WTC11 (cell line): ENCODE measurements at regions not wholly inside any gene's neighbourhood (a gene's known extent, or its start where the extent isn't known, plus 50 kb on each side); places are given as distances from the start of the nearest gene placed in this dataset.

ENCODE experiments used
- ATF1 ChIP-seq: sonication (generic); formaldehyde crosslinking; IDR thresholded peaks from 2 replicates; pipeline ENCODE4 v1.8.1; 2023; ENCODE audit warnings: mild to moderate bottlenecking, moderate library complexity, missing genetic modification reagents
- CBFB ChIP-seq: sonication (generic); formaldehyde crosslinking; IDR thresholded peaks from 2 replicates; pipeline ENCODE4 v1.8.1; 2022; ENCODE audit warnings: mild to moderate bottlenecking, low read depth, missing genetic modification reagents
- ESRRA ChIP-seq: sonication (generic); formaldehyde crosslinking; IDR thresholded peaks from 2 replicates; pipeline ENCODE4 v1.8.1; 2022; ENCODE audit warnings: mild to moderate bottlenecking, missing genetic modification reagents, borderline replicate concordance
- FOXJ3 ChIP-seq: sonication (generic); formaldehyde crosslinking; IDR thresholded peaks from 2 replicates; pipeline ENCODE4 v1.9.0; 2021; ENCODE audit warnings: missing genetic modification reagents, mild to moderate bottlenecking, borderline replicate concordance
- HMGXB4 ChIP-seq: sonication (generic); formaldehyde crosslinking; IDR thresholded peaks from 2 replicates; pipeline ENCODE4 v1.8.1; 2023; ENCODE audit warnings: mild to moderate bottlenecking, moderate library complexity, missing genetic modification reagents
- KAT7 ChIP-seq: sonication (generic); formaldehyde crosslinking; IDR thresholded peaks from 2 replicates; pipeline ENCODE4 v1.8.1; 2023; ENCODE audit warnings: missing genetic modification reagents, mild to moderate bottlenecking, borderline replicate concordance
- NR1H2 ChIP-seq: sonication (generic); formaldehyde crosslinking; IDR thresholded peaks from 2 replicates; pipeline ENCODE4 v1.9.0; 2021; ENCODE audit warnings: mild to moderate bottlenecking, moderate library complexity, missing genetic modification reagents
- PRRX2 ChIP-seq: fragments of 250-450 bp; sonication (Bioruptor Pico); IDR thresholded peaks from 2 replicates; pipeline ENCODE4 v1.8.0; 2021; ENCODE audit warnings: mild to moderate bottlenecking
- SMAD4 ChIP-seq: sonication (generic); formaldehyde crosslinking; IDR thresholded peaks from 2 replicates; pipeline ENCODE4 v1.8.0; 2022; ENCODE audit warnings: mild to moderate bottlenecking, missing genetic modification reagents
- SP1 ChIP-seq: sonication (generic); formaldehyde crosslinking; conservative IDR thresholded peaks from 2 replicates; pipeline ENCODE4 v1.8.1; 2022; ENCODE audit warnings: missing genetic modification reagents
- ZNF138 ChIP-seq: sonication (generic); formaldehyde crosslinking; conservative IDR thresholded peaks from 2 replicates; pipeline ENCODE4 v1.8.1; 2022; ENCODE audit warnings: mild to moderate bottlenecking, moderate library complexity, missing genetic modification reagents
- ZNF396 ChIP-seq: fragments of 250-450 bp; sonication (Bioruptor Pico); IDR thresholded peaks from 2 replicates; pipeline ENCODE4 v1.8.0; 2021; ENCODE audit warnings: mild to moderate bottlenecking, moderate library complexity, borderline replicate concordance
- TF ChIP-seq, protein P1 (sequence below): fragments of 200-600 bp; IDR thresholded peaks from 2 replicates; pipeline ENCODE4 v1.8.0; 2022; ENCODE audit warnings: antibody characterized with exemption
- TF ChIP-seq, protein P2 (sequence below): sonication (generic); formaldehyde crosslinking; IDR thresholded peaks from 2 replicates; pipeline ENCODE4 v1.8.1; 2022; ENCODE audit warnings: low read depth, missing genetic modification reagents, borderline replicate concordance

DNA sequence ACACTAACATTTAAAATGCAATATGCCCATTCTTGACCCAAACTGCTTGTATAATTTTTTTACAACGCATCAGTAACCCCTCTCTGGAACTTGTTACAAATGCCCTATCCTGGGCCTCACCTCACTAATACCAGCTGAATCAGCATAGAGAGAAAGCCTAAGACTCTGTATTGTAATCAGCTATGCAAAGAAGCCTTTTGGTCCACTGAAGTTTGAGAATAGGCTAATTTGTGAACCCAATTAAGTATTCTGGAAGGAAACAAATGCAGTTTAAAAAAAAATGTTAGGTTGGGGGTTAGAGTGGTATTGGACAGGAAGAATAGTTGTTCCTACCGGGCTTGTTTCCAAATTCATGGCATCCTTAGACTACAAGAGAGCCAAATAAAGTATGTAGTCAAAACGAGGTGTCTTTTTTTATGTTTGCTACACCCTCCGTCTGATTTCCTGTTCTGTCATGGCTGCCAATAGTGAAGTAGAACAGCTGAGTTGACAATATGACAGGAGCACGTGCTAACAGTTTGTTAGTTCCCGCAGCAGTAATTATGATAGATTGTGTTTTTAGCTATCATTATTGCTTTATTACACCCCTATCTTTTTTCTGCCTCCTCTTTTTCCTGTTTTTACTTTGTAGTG is 1048.7 kb upstream of the NUDT12 start:
- TF ChIP-seq, protein P1, sequence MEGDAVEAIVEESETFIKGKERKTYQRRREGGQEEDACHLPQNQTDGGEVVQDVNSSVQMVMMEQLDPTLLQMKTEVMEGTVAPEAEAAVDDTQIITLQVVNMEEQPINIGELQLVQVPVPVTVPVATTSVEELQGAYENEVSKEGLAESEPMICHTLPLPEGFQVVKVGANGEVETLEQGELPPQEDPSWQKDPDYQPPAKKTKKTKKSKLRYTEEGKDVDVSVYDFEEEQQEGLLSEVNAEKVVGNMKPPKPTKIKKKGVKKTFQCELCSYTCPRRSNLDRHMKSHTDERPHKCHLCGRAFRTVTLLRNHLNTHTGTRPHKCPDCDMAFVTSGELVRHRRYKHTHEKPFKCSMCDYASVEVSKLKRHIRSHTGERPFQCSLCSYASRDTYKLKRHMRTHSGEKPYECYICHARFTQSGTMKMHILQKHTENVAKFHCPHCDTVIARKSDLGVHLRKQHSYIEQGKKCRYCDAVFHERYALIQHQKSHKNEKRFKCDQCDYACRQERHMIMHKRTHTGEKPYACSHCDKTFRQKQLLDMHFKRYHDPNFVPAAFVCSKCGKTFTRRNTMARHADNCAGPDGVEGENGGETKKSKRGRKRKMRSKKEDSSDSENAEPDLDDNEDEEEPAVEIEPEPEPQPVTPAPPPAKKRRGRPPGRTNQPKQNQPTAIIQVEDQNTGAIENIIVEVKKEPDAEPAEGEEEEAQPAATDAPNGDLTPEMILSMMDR = no peak
- TF ChIP-seq ATF1 (CRISPR knock-in tag) (no peak), FOXJ3 (CRISPR knock-in tag) (no peak), SMAD4 (CRISPR knock-in tag) (no peak), NR1H2 (no peak), PRRX2 (no peak), ZNF396 (CRISPR knock-in tag) (no peak), CBFB (CRISPR knock-in tag) (no peak), ZNF138 (no peak), HMGXB4 (no peak), KAT7 (CRISPR knock-in tag) (no peak), SP1 (CRISPR knock-in tag) (no peak), ESRRA (no peak)
- TF ChIP-seq, protein P2, sequence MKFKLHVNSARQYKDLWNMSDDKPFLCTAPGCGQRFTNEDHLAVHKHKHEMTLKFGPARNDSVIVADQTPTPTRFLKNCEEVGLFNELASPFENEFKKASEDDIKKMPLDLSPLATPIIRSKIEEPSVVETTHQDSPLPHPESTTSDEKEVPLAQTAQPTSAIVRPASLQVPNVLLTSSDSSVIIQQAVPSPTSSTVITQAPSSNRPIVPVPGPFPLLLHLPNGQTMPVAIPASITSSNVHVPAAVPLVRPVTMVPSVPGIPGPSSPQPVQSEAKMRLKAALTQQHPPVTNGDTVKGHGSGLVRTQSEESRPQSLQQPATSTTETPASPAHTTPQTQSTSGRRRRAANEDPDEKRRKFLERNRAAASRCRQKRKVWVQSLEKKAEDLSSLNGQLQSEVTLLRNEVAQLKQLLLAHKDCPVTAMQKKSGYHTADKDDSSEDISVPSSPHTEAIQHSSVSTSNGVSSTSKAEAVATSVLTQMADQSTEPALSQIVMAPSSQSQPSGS = no peak
